Neutrophil (primary cell): ENCODE measurements at regions not wholly inside any gene's neighbourhood (a gene's known extent, or its start where the extent isn't known, plus 50 kb on each side); places are given as distances from the start of the nearest gene placed in this dataset.

Experiments
- H3K27ac ChIP-seq: fragments of 200-600 bp; sonication (generic); 2 replicates; pipeline ENCODE4 v1.5.1; 2016; ENCODE audit warnings: mild to moderate bottlenecking, moderate library complexity
- H3K27me3 ChIP-seq: fragments of 200-600 bp; sonication (generic); 2 replicates; pipeline ENCODE4 v1.6.0; 2016; ENCODE audit warnings: mild to moderate bottlenecking
- H3K36me3 ChIP-seq: fragments of 200-600 bp; sonication (generic); 2 replicates; pipeline ENCODE4 v1.5.1; 2017
- H3K4me1 ChIP-seq, 2 experiments: fragments of 200-600 bp in 1 of 2; sonication (generic) in 1 of 2; 1 replicate in 1 of 2; 2 replicates in 1 of 2; pipeline versions ENCODE4 v1.5.1 to v1.6.1; 2013 to 2016; ENCODE audit warnings: low read depth in 1 of 2, low read length in 1 of 2, mild to moderate bottlenecking in 1 of 2, moderate library complexity in 1 of 2; ENCODE audit not compliant: control insufficient read depth in 1 of 2, insufficient read depth in 1 of 2
- H3K4me3 ChIP-seq, 2 experiments: fragments of 200-600 bp in 1 of 2; sonication (generic) in 1 of 2; 1 replicate in 1 of 2; 2 replicates in 1 of 2; pipeline ENCODE4 v1.5.1; 2013 to 2016; ENCODE audit warnings: low read depth in 1 of 2, low read length in 1 of 2, mild to moderate bottlenecking in 1 of 2, moderate library complexity in 1 of 2
- H3K9me3 ChIP-seq: fragments of 200-600 bp; sonication (generic); 2 replicates; pipeline ENCODE4 v1.5.1; 2016
- TF ChIP-seq, protein P1 (sequence below): fragments of 200-600 bp; sonication (generic); IDR thresholded peaks from 2 replicates; pipeline ENCODE4 v1.5.1; 2016; ENCODE audit warnings: antibody characterized with exemption

DNA sequence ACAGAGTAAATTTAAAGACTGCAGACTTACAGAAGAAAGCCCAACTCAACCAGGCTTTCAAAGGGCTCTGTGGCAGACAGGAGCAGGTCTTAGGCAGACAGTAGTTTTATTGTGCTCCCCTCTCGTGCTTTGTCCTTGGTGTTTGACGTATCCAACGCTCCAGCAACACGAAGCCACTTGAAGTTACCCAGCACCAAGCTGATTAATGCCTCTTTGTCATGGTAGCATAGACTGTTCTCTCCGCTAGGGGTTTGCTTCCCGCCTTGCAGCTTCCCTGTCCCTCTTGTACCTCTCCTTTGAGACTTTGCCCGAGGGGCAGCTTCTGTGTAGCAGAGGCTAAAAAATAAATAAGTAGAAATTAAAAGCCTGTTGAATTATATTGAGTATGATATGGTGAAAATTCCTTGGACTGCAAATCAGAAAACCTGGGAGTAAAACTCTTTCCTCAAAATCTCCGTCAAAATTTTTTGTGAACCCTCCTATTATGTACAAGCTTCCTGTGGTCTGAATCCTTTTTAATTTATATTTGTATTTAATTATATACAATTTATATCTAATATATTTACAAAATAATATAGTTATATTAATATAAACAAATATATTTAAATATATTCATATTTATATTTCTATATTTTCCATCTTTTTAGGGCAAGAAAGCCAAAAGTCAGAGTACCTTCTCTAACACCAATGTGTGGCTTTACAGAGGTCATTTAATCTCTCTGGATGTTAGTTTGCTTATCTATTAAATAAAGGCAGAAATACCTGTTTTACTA, 405.4 kb downstream of the DMAC1 start:
- TF ChIP-seq, protein P1, sequence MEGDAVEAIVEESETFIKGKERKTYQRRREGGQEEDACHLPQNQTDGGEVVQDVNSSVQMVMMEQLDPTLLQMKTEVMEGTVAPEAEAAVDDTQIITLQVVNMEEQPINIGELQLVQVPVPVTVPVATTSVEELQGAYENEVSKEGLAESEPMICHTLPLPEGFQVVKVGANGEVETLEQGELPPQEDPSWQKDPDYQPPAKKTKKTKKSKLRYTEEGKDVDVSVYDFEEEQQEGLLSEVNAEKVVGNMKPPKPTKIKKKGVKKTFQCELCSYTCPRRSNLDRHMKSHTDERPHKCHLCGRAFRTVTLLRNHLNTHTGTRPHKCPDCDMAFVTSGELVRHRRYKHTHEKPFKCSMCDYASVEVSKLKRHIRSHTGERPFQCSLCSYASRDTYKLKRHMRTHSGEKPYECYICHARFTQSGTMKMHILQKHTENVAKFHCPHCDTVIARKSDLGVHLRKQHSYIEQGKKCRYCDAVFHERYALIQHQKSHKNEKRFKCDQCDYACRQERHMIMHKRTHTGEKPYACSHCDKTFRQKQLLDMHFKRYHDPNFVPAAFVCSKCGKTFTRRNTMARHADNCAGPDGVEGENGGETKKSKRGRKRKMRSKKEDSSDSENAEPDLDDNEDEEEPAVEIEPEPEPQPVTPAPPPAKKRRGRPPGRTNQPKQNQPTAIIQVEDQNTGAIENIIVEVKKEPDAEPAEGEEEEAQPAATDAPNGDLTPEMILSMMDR: no peak
- Histone ChIP-seq H3K4me3 (no peak overlapping the region), H3K36me3 (no peaks in the 10 kb centered on the region), H3K9me3 (no peaks in the 10 kb centered on the region), H3K27ac (no peak overlapping the region), H3K4me1 (no peaks in the 10 kb centered on the region), H3K27me3 (no peaks in the 10 kb centered on the region)

DNA sequence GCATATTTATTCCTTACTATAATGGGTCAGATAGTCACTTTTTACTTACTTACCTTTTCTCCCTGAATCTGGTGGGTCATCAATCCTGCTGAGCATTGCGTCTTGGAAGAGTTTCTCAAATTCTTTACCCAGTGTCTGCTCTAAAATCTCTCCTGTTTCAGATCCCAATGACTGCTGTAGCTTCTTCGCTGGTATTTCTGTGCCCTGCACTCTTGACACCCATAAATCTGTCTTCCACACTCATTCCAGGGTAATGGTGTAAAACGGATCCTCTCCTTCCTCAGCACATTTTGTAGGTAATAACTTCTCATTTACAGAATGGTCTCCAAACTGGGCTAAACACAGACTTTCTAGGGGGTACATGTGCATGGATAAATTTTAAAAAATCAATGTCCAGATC, 407.4 kb downstream of the DMAC1 start:
- TF ChIP-seq, protein P1: no peak
- H3K36me3 ChIP-seq: no peaks in the 10 kb centered on the region
- H3K27me3 ChIP-seq: no peaks in the 10 kb centered on the region
- H3K4me1 ChIP-seq: no peaks in the 10 kb centered on the region
- H3K27ac ChIP-seq: no peak overlapping the region
- no peak overlapping the region for H3K4me3 ChIP-seq
- H3K9me3 ChIP-seq: no peaks in the 10 kb centered on the region

DNA sequence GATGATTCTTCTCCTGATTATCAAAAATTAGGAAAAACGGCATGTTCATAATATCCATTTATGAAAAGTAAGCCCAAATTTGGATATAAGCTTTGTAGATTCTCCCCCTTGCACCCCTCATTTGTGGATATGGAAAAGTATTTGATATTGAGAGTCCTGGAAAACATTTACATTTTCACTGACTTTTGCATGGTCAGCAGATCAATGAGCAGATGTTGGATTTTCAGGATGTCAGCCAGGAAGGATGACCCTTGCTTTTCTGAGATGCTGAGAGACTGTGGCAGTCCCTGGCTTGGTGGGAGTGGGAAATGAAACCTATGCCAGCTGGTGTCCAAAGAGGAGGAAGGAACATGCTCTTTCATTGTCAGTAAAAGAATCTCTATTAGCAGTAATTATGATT, 410.8 kb downstream of the DMAC1 start:
- no peaks in the 10 kb centered on the region for H3K36me3 ChIP-seq
- H3K4me1 ChIP-seq: no peaks in the 10 kb centered on the region
- H3K4me3 ChIP-seq: no peak overlapping the region
- TF ChIP-seq, protein P1: no peak
- H3K27ac ChIP-seq: no peak overlapping the region
- no peaks in the 10 kb centered on the region for H3K9me3 ChIP-seq
- no peaks in the 10 kb centered on the region for H3K27me3 ChIP-seq

DNA sequence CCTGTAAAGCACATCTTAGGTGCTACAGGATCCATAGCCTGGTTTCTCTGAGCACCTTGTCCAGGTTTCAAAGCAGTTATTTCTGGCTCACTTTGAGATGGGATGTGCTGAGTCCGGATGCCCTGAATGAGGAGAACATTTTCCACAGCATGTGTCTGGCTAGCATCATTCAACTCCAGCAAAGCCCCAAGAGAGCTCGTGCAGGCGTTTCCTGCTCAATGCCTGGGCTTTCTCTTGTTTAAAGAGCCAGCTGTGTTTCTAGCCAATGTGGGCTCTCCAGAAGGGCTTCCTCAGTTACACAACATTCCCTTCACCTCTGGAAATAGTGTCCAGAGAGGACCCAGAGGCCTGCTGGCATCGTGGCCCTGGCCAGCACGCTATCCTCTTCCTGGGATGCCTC, 411.7 kb downstream of the DMAC1 start:
- TF ChIP-seq, protein P1: no peak
- Histone ChIP-seq H3K4me1 (no peaks in the 10 kb centered on the region), H3K36me3 (no peaks in the 10 kb centered on the region), H3K4me3 (no peak overlapping the region), H3K27ac (no peak overlapping the region), H3K9me3 (no peaks in the 10 kb centered on the region), H3K27me3 (no peaks in the 10 kb centered on the region)

DNA sequence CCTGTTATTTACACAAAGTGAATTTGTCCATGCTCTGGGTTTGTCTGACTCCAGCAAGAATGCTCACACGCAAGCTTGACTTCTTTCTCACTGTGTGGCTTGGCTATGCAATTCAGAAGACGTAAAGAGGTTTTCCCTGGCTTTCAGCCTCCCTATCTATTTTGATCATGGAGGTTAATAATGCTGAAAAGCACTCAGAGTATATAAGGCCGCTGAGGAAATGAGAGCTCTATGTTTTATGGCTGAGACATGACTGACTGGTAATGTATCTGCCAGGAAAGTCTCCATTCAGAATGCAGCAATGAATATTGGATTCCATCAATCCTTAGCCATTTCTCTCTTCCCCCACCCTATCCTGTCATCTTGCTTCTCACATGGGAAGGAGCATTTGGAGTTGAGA, 417.3 kb downstream of the DMAC1 start:
- Histone ChIP-seq H3K27me3 (no peaks in the 10 kb centered on the region), H3K4me1 (no peaks in the 10 kb centered on the region), H3K9me3 (no peaks in the 10 kb centered on the region), H3K27ac (no peak overlapping the region), H3K4me3 (no peak overlapping the region), H3K36me3 (no peaks in the 10 kb centered on the region)
- TF ChIP-seq, protein P1: no peak
